ENCODE measurements at regions not wholly inside any gene's neighbourhood (a gene's known extent, or its start where the extent isn't known, plus 50 kb on each side); places are given as distances from the start of the nearest gene placed in this dataset.

DNA sequence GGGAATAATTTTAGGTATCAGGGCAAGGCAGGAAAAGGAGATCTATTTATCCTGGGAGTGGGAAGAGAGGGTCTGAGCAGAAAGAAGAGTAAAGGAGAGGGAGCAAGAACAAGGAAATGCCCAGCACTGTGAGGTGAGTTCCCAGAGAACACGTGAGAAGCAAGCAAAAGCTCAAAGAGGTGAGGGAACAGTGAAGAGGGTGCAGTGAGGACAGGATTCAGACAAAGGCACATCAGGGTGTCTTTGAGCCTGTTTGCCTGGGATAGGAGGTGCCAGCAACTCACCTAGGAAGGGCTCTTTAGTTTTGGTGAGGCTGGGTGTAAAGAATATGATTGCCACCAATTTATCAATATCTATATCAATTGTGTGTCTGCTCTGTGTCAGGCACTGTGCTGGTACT lies 88.9 kb upstream of the NRXN3 start:
- Histone ChIP-seq H4K20me1 (ENCODE audit: insufficient read depth, poor library complexity, severe bottlenecking) (no peaks in the 10 kb centered on the region), H3K4me1 (ENCODE audit: insufficient read depth) (no peaks in the 10 kb centered on the region), H3K36me3 (replicated peaks; ENCODE audit: insufficient read depth, low read depth) (no peaks in the 10 kb centered on the region), H3K4me2 (no peak overlapping the region), H3K4me3 (no peak overlapping the region), H2AFZ (no peak overlapping the region), H3K9me3 (ENCODE audit: low read depth) (no peaks in the 10 kb centered on the region), H3K27ac (no peak overlapping the region), H3K79me2 (no peaks in the 10 kb centered on the region), H3K9me2 (replicated peaks; ENCODE audit: insufficient read depth) (no peaks in the 10 kb centered on the region), H3K27me3 (no peaks in the 10 kb centered on the region)
- 35% methylated on average over 1 of the region's 1 CpG for WGBS (ENCODE audit: low lambda C conversion rate, missing lambda C conversion rate)
- no peak for TF ChIP-seq EZH2 (IDR thresholded peaks at IDR 0.05; ENCODE audit: borderline replicate concordance)
- TF ChIP-seq, protein P1, sequence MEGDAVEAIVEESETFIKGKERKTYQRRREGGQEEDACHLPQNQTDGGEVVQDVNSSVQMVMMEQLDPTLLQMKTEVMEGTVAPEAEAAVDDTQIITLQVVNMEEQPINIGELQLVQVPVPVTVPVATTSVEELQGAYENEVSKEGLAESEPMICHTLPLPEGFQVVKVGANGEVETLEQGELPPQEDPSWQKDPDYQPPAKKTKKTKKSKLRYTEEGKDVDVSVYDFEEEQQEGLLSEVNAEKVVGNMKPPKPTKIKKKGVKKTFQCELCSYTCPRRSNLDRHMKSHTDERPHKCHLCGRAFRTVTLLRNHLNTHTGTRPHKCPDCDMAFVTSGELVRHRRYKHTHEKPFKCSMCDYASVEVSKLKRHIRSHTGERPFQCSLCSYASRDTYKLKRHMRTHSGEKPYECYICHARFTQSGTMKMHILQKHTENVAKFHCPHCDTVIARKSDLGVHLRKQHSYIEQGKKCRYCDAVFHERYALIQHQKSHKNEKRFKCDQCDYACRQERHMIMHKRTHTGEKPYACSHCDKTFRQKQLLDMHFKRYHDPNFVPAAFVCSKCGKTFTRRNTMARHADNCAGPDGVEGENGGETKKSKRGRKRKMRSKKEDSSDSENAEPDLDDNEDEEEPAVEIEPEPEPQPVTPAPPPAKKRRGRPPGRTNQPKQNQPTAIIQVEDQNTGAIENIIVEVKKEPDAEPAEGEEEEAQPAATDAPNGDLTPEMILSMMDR (IDR thresholded peaks at IDR 0.05; ENCODE audit: poor library complexity): no peak
- TF ChIP-seq EZH2phosphoT487 (IDR thresholded peaks at IDR 0.05; ENCODE audit: low read depth, severe bottlenecking, unreplicated experiment): no peak
- no peak for DNase-seq (ENCODE audit: low spot score)

GRCh38 chr14:78083837-78084236 lies 86.3 kb upstream of the NRXN3 start:
- Histone ChIP-seq H3K9me3 (ENCODE audit: low read depth) (no peaks in the 10 kb centered on the region), H3K4me3 (no peak overlapping the region), H3K27ac (no peak overlapping the region), H3K4me2 (no peak overlapping the region), H2AFZ (no peak overlapping the region), H3K9me2 (replicated peaks; ENCODE audit: insufficient read depth) (no peaks in the 10 kb centered on the region), H3K4me1 (ENCODE audit: insufficient read depth) (no peaks in the 10 kb centered on the region), H3K79me2 (no peaks in the 10 kb centered on the region), H4K20me1 (ENCODE audit: insufficient read depth, poor library complexity, severe bottlenecking) (no peaks in the 10 kb centered on the region), H3K27me3 (no peaks in the 10 kb centered on the region), H3K36me3 (replicated peaks; ENCODE audit: insufficient read depth, low read depth) (no peaks in the 10 kb centered on the region)
- TF ChIP-seq EZH2 (IDR thresholded peaks at IDR 0.05; ENCODE audit: borderline replicate concordance) (no peak), EZH2phosphoT487 (IDR thresholded peaks at IDR 0.05; ENCODE audit: low read depth, severe bottlenecking, unreplicated experiment) (no peak)
- TF ChIP-seq, protein P1 (IDR thresholded peaks at IDR 0.05; ENCODE audit: poor library complexity): no peak
- DNase-seq (ENCODE audit: low spot score): no peak

DNA sequence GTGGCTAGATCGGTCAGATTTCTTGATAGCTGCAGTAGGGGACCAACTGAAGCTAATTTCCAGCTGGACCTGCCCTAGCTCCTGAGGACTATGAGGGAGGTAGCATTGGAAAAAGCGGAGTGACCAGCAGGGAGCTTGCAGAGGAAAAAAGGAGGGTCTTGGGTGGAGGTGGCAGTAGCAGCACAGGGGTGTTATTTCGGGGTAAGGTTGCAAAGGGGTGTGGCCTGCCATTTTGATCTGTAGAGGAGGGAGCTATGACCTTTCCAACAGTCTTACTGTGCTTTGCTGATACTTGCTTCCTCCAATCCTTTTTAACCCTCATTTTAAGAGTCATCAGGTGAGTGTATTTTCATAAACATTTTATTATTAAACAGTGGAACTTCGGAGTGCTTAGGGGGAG lies 83.8 kb upstream of the NRXN3 start:
- DNase-seq (ENCODE audit: low spot score): no peak
- no peaks in the 10 kb centered on the region for H3K9me3 ChIP-seq (ENCODE audit: low read depth)
- H3K4me3 ChIP-seq: no peak overlapping the region
- no peaks in the 10 kb centered on the region for H4K20me1 ChIP-seq (ENCODE audit: insufficient read depth, poor library complexity, severe bottlenecking)
- no peaks in the 10 kb centered on the region for H3K79me2 ChIP-seq
- no peaks in the 10 kb centered on the region for H3K27me3 ChIP-seq
- no peak overlapping the region for H2AFZ ChIP-seq
- WGBS (ENCODE audit: low lambda C conversion rate, missing lambda C conversion rate): 65% methylated on average over 4 of the region's 4 CpGs
- no peak overlapping the region for H3K4me2 ChIP-seq
- H3K27ac ChIP-seq: no peak overlapping the region
- H3K36me3 ChIP-seq (replicated peaks; ENCODE audit: insufficient read depth, low read depth): no peaks in the 10 kb centered on the region
- no peaks in the 10 kb centered on the region for H3K4me1 ChIP-seq (ENCODE audit: insufficient read depth)
- TF ChIP-seq, protein P1 (IDR thresholded peaks at IDR 0.05; ENCODE audit: poor library complexity): no peak
- TF ChIP-seq EZH2phosphoT487 (IDR thresholded peaks at IDR 0.05; ENCODE audit: low read depth, severe bottlenecking, unreplicated experiment) (no peak), EZH2 (IDR thresholded peaks at IDR 0.05; ENCODE audit: borderline replicate concordance) (no peak)
- H3K9me2 ChIP-seq (replicated peaks; ENCODE audit: insufficient read depth): no peaks in the 10 kb centered on the region

- H3K4me3 ChIP-seq: no peak overlapping the region
- no peak for DNase-seq (ENCODE audit: low spot score)
- WGBS (ENCODE audit: low lambda C conversion rate, missing lambda C conversion rate): 76% methylated on average over 3 of the region's 3 CpGs
Measured at GRCh38 chr14:78088916-78089315, 81.3 kb upstream of the NRXN3 start.

More at GRCh38 chr14:78088916-78089315, 81.3 kb upstream of the NRXN3 start:
- H2AFZ ChIP-seq: no peak overlapping the region
- H3K4me2 ChIP-seq: no peak overlapping the region
- no peaks in the 10 kb centered on the region for H3K9me3 ChIP-seq (ENCODE audit: low read depth)
- no peaks in the 10 kb centered on the region for H3K36me3 ChIP-seq (replicated peaks; ENCODE audit: insufficient read depth, low read depth)
- H3K4me1 ChIP-seq (ENCODE audit: insufficient read depth): no peaks in the 10 kb centered on the region
- H3K27me3 ChIP-seq: no peaks in the 10 kb centered on the region
- TF ChIP-seq EZH2phosphoT487 (IDR thresholded peaks at IDR 0.05; ENCODE audit: low read depth, severe bottlenecking, unreplicated experiment) (no peak), EZH2 (IDR thresholded peaks at IDR 0.05; ENCODE audit: borderline replicate concordance) (no peak)
- TF ChIP-seq, protein P1 (IDR thresholded peaks at IDR 0.05; ENCODE audit: poor library complexity): no peak
- no peaks in the 10 kb centered on the region for H3K9me2 ChIP-seq (replicated peaks; ENCODE audit: insufficient read depth)
- no peak overlapping the region for H3K27ac ChIP-seq
- H4K20me1 ChIP-seq (ENCODE audit: insufficient read depth, poor library complexity, severe bottlenecking): no peaks in the 10 kb centered on the region
- no peaks in the 10 kb centered on the region for H3K79me2 ChIP-seq

All from hepatocyte (in vitro differentiated cells).